ENCODE measurements at regions not wholly inside any gene's neighbourhood (a gene's known extent, or its start where the extent isn't known, plus 50 kb on each side); places are given as distances from the start of the nearest gene placed in this dataset.

DNA sequence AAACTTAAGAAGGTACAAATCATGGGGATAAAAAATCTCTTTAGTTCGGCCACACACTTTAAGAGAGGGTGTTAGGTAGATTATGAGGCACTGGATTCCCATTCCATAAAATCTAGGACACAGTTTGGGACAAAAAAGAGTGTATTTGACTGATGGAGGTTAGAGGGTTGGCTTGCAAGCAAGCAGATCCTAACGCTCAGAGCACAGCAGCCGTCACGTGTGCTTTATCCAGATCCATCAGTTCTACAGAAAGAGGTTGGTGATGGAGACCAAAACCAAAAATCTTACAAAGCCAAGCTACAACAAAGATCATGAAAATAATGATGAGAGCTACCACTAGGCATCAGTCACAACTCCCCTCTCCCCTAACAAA lies 549.4 kb downstream of the TNS3 start:
- Histone ChIP-seq H3K9ac (ENCODE audit: low read length in 2 of 2) (no peak overlapping the region), H3K4me3 (ENCODE audit: low read length in 2 of 2) (no peak overlapping the region), H3K9me3 (ENCODE audit: control insufficient read depth in 2 of 2, low read length in 2 of 2) (no peaks in the 10 kb centered on the region), H3K4me1 (ENCODE audit: control insufficient read depth, insufficient read depth, low read length) (no peaks in the 10 kb centered on the region), H3K36me3 (ENCODE audit: control insufficient read depth in 2 of 2, insufficient read depth in 2 of 2, low read length in 2 of 2) (no peaks in the 10 kb centered on the region), H3K27ac (ENCODE audit: low read length) (no peak overlapping the region), H3K27me3 (ENCODE audit: control insufficient read depth in 1 of 2, insufficient read depth in 2 of 2, low read length in 2 of 2) (no peaks in the 10 kb centered on the region)

DNA sequence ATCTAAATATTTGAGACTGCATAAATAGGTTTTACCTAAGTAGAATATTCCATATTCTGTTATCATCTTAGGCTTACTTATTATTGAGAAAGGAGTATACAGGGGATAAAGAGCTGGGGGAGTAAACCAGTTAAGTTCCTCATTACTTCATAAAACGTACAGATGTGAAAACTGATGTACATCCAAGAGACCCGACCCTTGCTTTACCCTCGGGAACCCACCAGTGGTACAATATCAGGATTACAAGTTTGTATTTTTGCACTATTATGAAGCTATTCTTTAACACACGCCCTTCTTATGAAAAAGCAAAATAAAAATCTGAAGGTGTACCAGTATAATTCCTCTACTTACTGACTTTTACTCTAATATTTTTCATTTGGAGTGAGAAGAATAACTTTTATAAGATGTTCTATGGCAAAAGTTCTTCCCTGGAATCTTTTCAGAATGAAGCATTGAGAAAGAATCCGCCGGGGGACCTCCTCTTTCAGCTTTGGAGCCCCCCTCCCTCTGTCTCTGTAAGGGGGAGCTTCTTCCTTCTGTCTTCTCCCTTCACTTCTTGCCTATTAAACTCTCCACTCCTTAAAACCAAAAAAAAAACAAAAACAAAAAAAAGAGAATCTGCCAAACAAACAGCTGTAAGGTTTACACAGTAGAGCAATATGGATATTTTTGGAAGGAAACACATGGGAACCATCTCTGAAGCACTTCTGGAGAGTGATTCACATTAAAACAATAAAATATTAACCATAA lies 550.0 kb downstream of the TNS3 start:
- no peak overlapping the region for H3K27ac ChIP-seq (ENCODE audit: low read length)
- no peaks in the 10 kb centered on the region for H3K9me3 ChIP-seq (ENCODE audit: control insufficient read depth in 2 of 2, low read length in 2 of 2)
- H3K4me3 ChIP-seq (ENCODE audit: low read length in 2 of 2) = no peak overlapping the region
- no peak overlapping the region for H3K9ac ChIP-seq (ENCODE audit: low read length in 2 of 2)
- H3K4me1 ChIP-seq (ENCODE audit: control insufficient read depth, insufficient read depth, low read length) = no peaks in the 10 kb centered on the region
- H3K36me3 ChIP-seq (ENCODE audit: control insufficient read depth in 2 of 2, insufficient read depth in 2 of 2, low read length in 2 of 2) = no peaks in the 10 kb centered on the region
- no peaks in the 10 kb centered on the region for H3K27me3 ChIP-seq (ENCODE audit: control insufficient read depth in 1 of 2, insufficient read depth in 2 of 2, low read length in 2 of 2)

DNA sequence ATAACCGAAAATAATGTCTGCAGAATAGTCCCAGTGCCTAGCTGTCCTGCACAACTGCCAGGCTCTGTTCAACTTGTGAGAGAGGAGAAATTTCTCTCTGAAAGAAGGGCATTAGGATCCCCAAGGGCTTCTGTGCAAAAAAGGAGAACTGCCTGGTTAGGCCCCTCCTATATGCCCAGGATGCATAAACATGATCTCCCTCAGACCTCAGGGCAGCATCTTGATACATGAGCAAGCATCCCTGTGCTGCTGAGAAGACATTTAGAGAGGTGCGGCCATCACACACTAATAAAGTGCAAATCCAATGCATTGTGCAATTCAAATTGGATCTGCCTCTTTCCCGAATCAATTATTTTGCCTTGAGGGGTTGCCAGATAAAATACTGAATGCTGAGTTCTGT lies 553.6 kb downstream of the TNS3 start:
- Histone ChIP-seq H3K9ac (ENCODE audit: low read length in 2 of 2) (no peak overlapping the region), H3K4me3 (ENCODE audit: low read length in 2 of 2) (no peak overlapping the region), H3K27ac (ENCODE audit: low read length) (no peak overlapping the region), H3K9me3 (ENCODE audit: control insufficient read depth in 2 of 2, low read length in 2 of 2) (no peaks in the 10 kb centered on the region), H3K36me3 (ENCODE audit: control insufficient read depth in 2 of 2, insufficient read depth in 2 of 2, low read length in 2 of 2) (no peaks in the 10 kb centered on the region), H3K4me1 (ENCODE audit: control insufficient read depth, insufficient read depth, low read length) (peaks cover 2% of the 10 kb centered on the region), H3K27me3 (ENCODE audit: control insufficient read depth in 1 of 2, insufficient read depth in 2 of 2, low read length in 2 of 2) (no peaks in the 10 kb centered on the region)

DNA sequence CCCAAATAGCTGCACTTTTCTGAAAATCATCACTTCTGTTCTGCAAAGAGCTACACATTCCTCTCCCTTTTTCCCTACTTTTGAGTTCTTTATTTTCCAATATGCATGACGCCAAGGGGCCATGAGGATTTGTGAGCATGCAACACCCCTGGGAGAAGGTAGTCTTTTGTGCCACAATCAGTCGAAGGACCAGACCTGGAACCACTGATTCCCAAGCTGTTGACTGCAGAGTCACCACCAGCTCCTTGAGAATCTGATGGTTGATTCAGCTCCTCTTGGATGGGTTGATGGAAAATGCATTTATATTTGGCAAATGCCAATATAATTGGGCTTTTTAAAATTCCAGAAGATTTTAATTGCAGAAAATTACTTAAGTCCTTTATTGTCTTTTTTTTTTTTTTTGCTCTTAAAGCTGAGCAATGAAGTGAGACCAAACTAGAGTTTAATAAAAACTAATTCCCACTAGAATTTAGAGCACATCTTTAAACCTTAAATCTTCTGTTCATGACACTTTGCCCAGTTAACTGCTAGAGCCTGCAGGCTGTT lies 554.1 kb downstream of the TNS3 start:
- Histone ChIP-seq H3K4me3 (ENCODE audit: low read length in 2 of 2) (no peak overlapping the region), H3K4me1 (ENCODE audit: control insufficient read depth, insufficient read depth, low read length) (peaks cover 2% of the 10 kb centered on the region), H3K9ac (ENCODE audit: low read length in 2 of 2) (no peak overlapping the region), H3K36me3 (ENCODE audit: control insufficient read depth in 2 of 2, insufficient read depth in 2 of 2, low read length in 2 of 2) (no peaks in the 10 kb centered on the region), H3K9me3 (ENCODE audit: control insufficient read depth in 2 of 2, low read length in 2 of 2) (no peaks in the 10 kb centered on the region), H3K27me3 (ENCODE audit: control insufficient read depth in 1 of 2, insufficient read depth in 2 of 2, low read length in 2 of 2) (no peaks in the 10 kb centered on the region), H3K27ac (ENCODE audit: low read length) (no peak overlapping the region)

DNA sequence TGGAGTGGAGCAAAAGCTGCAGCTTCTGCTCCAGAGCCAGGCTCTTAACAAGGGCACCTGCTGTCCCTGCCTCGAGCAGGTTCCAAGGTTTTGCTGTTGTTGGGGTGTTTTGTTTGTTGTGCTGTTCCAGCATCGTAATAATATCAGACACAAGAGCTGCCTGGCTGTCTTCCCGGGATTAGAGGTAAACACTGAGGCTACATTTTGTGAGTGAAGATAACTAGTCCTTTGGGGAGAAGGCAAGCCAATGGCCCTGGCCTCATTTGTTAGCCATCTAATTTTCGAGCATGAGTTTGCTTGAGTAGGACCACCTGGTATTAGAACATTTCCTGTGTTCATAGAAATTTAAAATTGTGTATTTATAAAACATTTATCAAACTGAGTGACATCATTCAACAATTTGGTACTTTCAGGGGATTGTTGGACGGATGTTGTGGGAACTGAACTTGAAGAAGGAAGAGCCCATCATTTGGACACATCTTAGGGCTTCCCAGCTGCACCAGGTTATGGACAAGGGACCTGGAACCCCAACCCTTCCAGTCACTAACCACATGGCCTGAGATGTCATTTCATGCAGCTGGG lies 555.0 kb downstream of the TNS3 start:
- Histone ChIP-seq H3K36me3 (ENCODE audit: control insufficient read depth in 2 of 2, insufficient read depth in 2 of 2, low read length in 2 of 2) (no peaks in the 10 kb centered on the region), H3K4me3 (ENCODE audit: low read length in 2 of 2) (no peak overlapping the region), H3K9ac (ENCODE audit: low read length in 2 of 2) (no peak overlapping the region), H3K27me3 (ENCODE audit: control insufficient read depth in 1 of 2, insufficient read depth in 2 of 2, low read length in 2 of 2) (no peaks in the 10 kb centered on the region), H3K4me1 (ENCODE audit: control insufficient read depth, insufficient read depth, low read length) (peaks cover 2% of the 10 kb centered on the region), H3K27ac (ENCODE audit: low read length) (no peak overlapping the region), H3K9me3 (ENCODE audit: control insufficient read depth in 2 of 2, low read length in 2 of 2) (no peaks in the 10 kb centered on the region)

DNA sequence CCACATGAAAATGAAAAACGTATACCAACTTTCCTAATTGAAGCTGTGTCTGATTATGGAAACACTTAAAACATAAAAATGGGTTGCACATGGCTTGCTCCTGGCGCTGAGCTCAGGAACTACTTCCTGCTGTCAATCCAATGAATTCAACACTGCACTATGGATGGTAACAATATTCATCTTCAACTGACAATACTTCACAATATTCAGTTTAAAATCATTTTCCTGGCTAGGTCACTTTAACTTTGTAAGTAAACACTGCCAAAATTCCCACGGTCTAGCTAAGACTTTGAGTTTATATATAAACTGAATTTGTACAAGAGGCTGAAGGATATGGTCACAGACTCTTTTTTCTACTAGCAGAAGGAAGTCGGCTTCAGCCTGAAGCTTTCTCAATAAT lies 556.9 kb downstream of the TNS3 start:
- Histone ChIP-seq H3K9ac (ENCODE audit: low read length in 2 of 2) (no peak overlapping the region), H3K36me3 (ENCODE audit: control insufficient read depth in 2 of 2, insufficient read depth in 2 of 2, low read length in 2 of 2) (no peaks in the 10 kb centered on the region), H3K27ac (ENCODE audit: low read length) (no peak overlapping the region), H3K4me1 (ENCODE audit: control insufficient read depth, insufficient read depth, low read length) (peaks cover 2% of the 10 kb centered on the region), H3K4me3 (ENCODE audit: low read length in 2 of 2) (no peak overlapping the region), H3K9me3 (ENCODE audit: control insufficient read depth in 2 of 2, low read length in 2 of 2) (no peaks in the 10 kb centered on the region), H3K27me3 (ENCODE audit: control insufficient read depth in 1 of 2, insufficient read depth in 2 of 2, low read length in 2 of 2) (no peaks in the 10 kb centered on the region)

DNA sequence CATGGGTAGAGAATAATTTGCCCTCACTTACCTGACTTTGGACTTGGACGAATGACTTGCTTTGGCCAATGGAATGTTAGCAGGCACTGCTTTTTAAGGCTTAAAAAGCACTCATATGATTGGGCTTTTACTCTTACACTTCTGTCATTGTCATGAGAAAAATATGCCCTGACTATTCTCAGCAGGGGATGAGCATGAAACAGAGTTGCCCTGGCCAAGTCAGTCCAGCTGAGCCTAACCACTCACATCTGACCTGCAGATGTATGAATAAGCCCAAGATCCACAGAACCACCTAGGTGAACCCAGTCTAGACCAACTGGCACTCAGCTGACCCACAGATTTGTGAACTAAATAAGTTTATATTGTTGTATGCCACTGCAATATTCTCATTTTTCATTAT lies 573.5 kb downstream of the TNS3 start:
- H3K9ac ChIP-seq (ENCODE audit: low read length in 2 of 2) = no peak overlapping the region
- no peaks in the 10 kb centered on the region for H3K9me3 ChIP-seq (ENCODE audit: control insufficient read depth in 2 of 2, low read length in 2 of 2)
- no peak overlapping the region for H3K27ac ChIP-seq (ENCODE audit: low read length)
- no peaks in the 10 kb centered on the region for H3K4me1 ChIP-seq (ENCODE audit: control insufficient read depth, insufficient read depth, low read length)
- H3K27me3 ChIP-seq (ENCODE audit: control insufficient read depth in 1 of 2, insufficient read depth in 2 of 2, low read length in 2 of 2) = no peaks in the 10 kb centered on the region
- H3K4me3 ChIP-seq (ENCODE audit: low read length in 2 of 2) = no peak overlapping the region
- H3K36me3 ChIP-seq (ENCODE audit: control insufficient read depth in 2 of 2, insufficient read depth in 2 of 2, low read length in 2 of 2) = no peaks in the 10 kb centered on the region

DNA sequence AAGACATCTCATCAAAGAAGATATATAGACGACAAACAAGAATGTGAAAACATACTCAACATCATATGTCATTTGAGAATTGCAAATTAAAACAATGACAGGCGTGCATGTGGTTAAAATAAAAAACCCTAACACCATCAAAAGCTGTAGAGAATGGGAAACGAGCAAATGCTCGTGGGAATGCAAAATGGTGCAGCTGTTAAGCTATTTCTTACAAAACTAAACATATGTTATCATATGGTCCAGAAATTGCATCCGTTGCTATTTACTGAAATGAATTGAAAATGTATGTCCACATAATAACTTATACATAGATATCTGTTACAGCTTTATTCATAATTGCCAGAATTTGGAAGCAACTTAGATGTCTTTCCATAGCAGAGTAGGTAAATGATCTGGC lies 574.4 kb downstream of the TNS3 start:
- H3K4me1 ChIP-seq (ENCODE audit: control insufficient read depth, insufficient read depth, low read length) = no peaks in the 10 kb centered on the region
- H3K27ac ChIP-seq (ENCODE audit: low read length) = no peak overlapping the region
- no peaks in the 10 kb centered on the region for H3K9me3 ChIP-seq (ENCODE audit: control insufficient read depth in 2 of 2, low read length in 2 of 2)
- H3K36me3 ChIP-seq (ENCODE audit: control insufficient read depth in 2 of 2, insufficient read depth in 2 of 2, low read length in 2 of 2) = no peaks in the 10 kb centered on the region
- H3K27me3 ChIP-seq (ENCODE audit: control insufficient read depth in 1 of 2, insufficient read depth in 2 of 2, low read length in 2 of 2) = no peaks in the 10 kb centered on the region
- H3K4me3 ChIP-seq (ENCODE audit: low read length in 2 of 2) = no peak overlapping the region
- H3K9ac ChIP-seq (ENCODE audit: low read length in 2 of 2) = no peak overlapping the region

DNA sequence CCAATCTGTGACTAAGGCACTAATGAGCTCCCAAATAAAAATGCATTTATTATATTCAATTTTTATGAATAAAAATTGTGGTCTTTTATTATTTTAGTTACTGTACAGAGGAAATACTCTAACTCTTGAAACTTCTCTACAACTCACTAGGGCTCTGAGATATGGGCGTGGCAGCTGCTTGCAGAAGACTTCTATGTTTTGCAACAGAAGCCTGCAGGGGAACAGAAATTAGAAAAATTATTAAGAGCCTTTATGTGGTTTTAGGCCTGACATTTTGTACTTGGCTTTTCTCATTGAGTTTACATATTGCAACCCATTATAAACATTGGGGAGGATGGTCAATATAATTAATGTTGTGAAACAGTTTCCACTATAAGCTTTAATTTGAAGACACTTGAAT lies 581.4 kb downstream of the TNS3 start:
- H3K4me3 ChIP-seq (ENCODE audit: low read length in 2 of 2) = no peak overlapping the region
- H3K36me3 ChIP-seq (ENCODE audit: control insufficient read depth in 2 of 2, insufficient read depth in 2 of 2, low read length in 2 of 2) = no peaks in the 10 kb centered on the region
- H3K27ac ChIP-seq (ENCODE audit: low read length) = no peak overlapping the region
- no peaks in the 10 kb centered on the region for H3K27me3 ChIP-seq (ENCODE audit: control insufficient read depth in 1 of 2, insufficient read depth in 2 of 2, low read length in 2 of 2)
- H3K9me3 ChIP-seq (ENCODE audit: control insufficient read depth in 2 of 2, low read length in 2 of 2) = no peaks in the 10 kb centered on the region
- H3K4me1 ChIP-seq (ENCODE audit: control insufficient read depth, insufficient read depth, low read length) = no peaks in the 10 kb centered on the region
- no peak overlapping the region for H3K9ac ChIP-seq (ENCODE audit: low read length in 2 of 2)

DNA sequence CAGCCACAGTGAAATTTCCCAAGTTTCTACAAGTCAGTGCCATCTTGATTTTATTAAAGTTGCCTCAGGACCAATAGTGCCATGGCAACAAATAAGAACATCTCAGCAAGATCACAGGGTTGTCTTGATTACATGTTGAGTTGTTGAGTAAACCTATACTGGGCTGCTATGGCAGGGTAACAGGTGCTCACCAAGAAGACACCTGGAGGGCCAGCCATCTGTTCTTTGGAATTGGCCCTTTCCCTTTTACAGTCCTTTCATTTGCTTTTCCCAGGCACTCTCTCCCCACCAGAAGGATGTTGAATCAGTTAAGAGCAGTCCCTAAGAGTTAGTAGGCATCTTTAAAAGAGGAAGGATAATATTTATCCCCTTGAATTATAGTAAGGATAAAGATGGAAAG lies 582.0 kb downstream of the TNS3 start:
- no peaks in the 10 kb centered on the region for H3K36me3 ChIP-seq (ENCODE audit: control insufficient read depth in 2 of 2, insufficient read depth in 2 of 2, low read length in 2 of 2)
- H3K27ac ChIP-seq (ENCODE audit: low read length) = no peak overlapping the region
- H3K9ac ChIP-seq (ENCODE audit: low read length in 2 of 2) = no peak overlapping the region
- H3K9me3 ChIP-seq (ENCODE audit: control insufficient read depth in 2 of 2, low read length in 2 of 2) = no peaks in the 10 kb centered on the region
- no peaks in the 10 kb centered on the region for H3K27me3 ChIP-seq (ENCODE audit: control insufficient read depth in 1 of 2, insufficient read depth in 2 of 2, low read length in 2 of 2)
- H3K4me1 ChIP-seq (ENCODE audit: control insufficient read depth, insufficient read depth, low read length) = no peaks in the 10 kb centered on the region
- H3K4me3 ChIP-seq (ENCODE audit: low read length in 2 of 2) = no peak overlapping the region

DNA sequence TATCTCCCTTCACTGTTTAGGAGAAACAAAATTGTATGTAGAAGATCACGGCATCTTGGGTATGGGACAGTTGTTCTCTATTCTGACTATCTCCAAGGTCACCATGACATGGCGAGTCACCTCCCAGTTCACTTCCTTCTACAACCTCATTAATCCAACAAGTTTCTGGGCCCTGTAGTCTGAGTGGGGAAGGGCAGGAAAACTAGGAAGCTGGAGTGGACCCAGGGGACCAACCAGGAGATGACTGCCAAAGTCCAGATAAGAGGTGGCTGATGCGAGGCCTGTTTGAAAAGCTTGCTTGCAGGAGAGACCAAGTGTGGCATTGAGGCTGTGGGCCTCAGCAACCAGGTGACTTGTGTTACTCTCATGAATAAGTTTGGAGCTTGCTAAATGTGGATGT lies 584.9 kb downstream of the TNS3 start:
- H3K4me1 ChIP-seq (ENCODE audit: control insufficient read depth, insufficient read depth, low read length) = no peaks in the 10 kb centered on the region
- no peak overlapping the region for H3K4me3 ChIP-seq (ENCODE audit: low read length in 2 of 2)
- no peak overlapping the region for H3K9ac ChIP-seq (ENCODE audit: low read length in 2 of 2)
- H3K36me3 ChIP-seq (ENCODE audit: control insufficient read depth in 2 of 2, insufficient read depth in 2 of 2, low read length in 2 of 2) = no peaks in the 10 kb centered on the region
- no peaks in the 10 kb centered on the region for H3K9me3 ChIP-seq (ENCODE audit: control insufficient read depth in 2 of 2, low read length in 2 of 2)
- H3K27me3 ChIP-seq (ENCODE audit: control insufficient read depth in 1 of 2, insufficient read depth in 2 of 2, low read length in 2 of 2) = no peaks in the 10 kb centered on the region
- no peak overlapping the region for H3K27ac ChIP-seq (ENCODE audit: low read length)
